ENCODE measurements at regions not wholly inside any gene's neighbourhood (a gene's known extent, or its start where the extent isn't known, plus 50 kb on each side); places are given as distances from the start of the nearest gene placed in this dataset.

DNA sequence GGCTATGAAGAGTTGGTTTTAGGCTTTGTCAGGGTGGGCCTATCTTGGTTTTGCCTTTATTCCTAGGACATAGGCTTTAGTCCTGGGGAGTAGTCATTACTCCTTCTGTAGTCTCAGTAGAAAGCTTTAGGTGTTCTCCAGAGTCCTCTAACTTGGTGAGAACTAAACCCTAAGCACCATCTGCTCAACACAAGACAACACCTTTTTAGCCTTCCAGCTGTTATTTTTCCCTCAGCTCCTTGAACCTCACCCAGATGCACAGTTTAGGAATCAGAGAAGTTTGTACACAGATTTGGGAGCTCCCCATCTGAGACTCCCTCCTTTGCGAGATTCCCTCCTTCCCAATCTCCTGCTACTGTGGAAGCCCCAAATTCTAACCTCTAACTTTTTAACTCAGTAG lies 141.3 kb downstream of the QRSL1 start:
- TF ChIP-seq EZH2 (IDR thresholded peaks at IDR 0.05; ENCODE audit: borderline replicate concordance, insufficient read depth, low read depth, low read length, poor library complexity, severe bottlenecking), result no peak
- no peak for TF ChIP-seq CTCF (IDR thresholded peaks at IDR 0.05)
